Osteocyte (in vitro differentiated cells): ENCODE measurements at regions not wholly inside any gene's neighbourhood (a gene's known extent, or its start where the extent isn't known, plus 50 kb on each side); places are given as distances from the start of the nearest gene placed in this dataset.

Experiments used
- DNase-seq: peaks from one replicate; pipeline ENCODE4 v3.0.0; 2021; ENCODE audit warnings: mixed read lengths; ENCODE audit not compliant: unreplicated experiment; ENCODE audit errors: extremely low spot score
- H3K27ac Mint-ChIP-seq: one replicate; pipeline ENCODE4 v1.8.0; 2021; ENCODE audit warnings: mild to moderate bottlenecking, mixed read lengths; ENCODE audit not compliant: unreplicated experiment
- H3K27me3 Mint-ChIP-seq: one replicate; pipeline ENCODE4 v1.8.0; 2021; ENCODE audit warnings: mixed read lengths; ENCODE audit not compliant: unreplicated experiment
- H3K36me3 Mint-ChIP-seq: one replicate; pipeline ENCODE4 v1.8.0; 2021; ENCODE audit warnings: mixed read lengths; ENCODE audit not compliant: unreplicated experiment
- H3K4me1 Mint-ChIP-seq: one replicate; pipeline ENCODE4 v1.8.0; 2021; ENCODE audit warnings: mixed read lengths; ENCODE audit not compliant: unreplicated experiment
- H3K4me3 Mint-ChIP-seq: one replicate; pipeline ENCODE4 v1.8.0; 2021; ENCODE audit warnings: mild to moderate bottlenecking, moderate library complexity, mixed read lengths; ENCODE audit not compliant: unreplicated experiment
- H3K9me3 Mint-ChIP-seq: one replicate; pipeline ENCODE4 v1.8.0; 2021; ENCODE audit warnings: mixed read lengths; ENCODE audit not compliant: unreplicated experiment
- CTCF ChIP-seq: fragments of 200-600 bp; sonication (generic); IDR thresholded peaks from 2 replicates; pipeline ENCODE4 v1.5.0; 2021; ENCODE audit warnings: antibody characterized with exemption, mild to moderate bottlenecking, moderate library complexity

- Mint-ChIP-seq H3K4me1 (no peaks in the 10 kb centered on the region), H3K9me3 (no peaks in the 10 kb centered on the region), H3K36me3 (no peaks in the 10 kb centered on the region), H3K27me3 (peaks cover 3% of the 10 kb centered on the region), H3K27ac (no peak overlapping the region), H3K4me3 (no peak overlapping the region)
- DNase-seq, result peak; percentile 38
- TF ChIP-seq CTCF, result no peak
Observed at GRCh38 chr6:166767230-166767629, 140.2 kb upstream of the RPS6KA2 start.

GRCh38 chr6:166766769-166767168 lies 139.7 kb upstream of the RPS6KA2 start:
- TF ChIP-seq CTCF, result no peak
- H3K27ac Mint-ChIP-seq, result no peak overlapping the region
- no peaks in the 10 kb centered on the region for H3K9me3 Mint-ChIP-seq
- H3K4me1 Mint-ChIP-seq, result no peaks in the 10 kb centered on the region
- no peak overlapping the region for H3K4me3 Mint-ChIP-seq
- H3K36me3 Mint-ChIP-seq, result no peaks in the 10 kb centered on the region
- H3K27me3 Mint-ChIP-seq, result peaks cover 3% of the 10 kb centered on the region
- peak; percentile 77 for DNase-seq

GRCh38 chr6:166765234-166765541 lies 138.1 kb upstream of the RPS6KA2 start:
- Mint-ChIP-seq H3K27me3 (no peaks in the 10 kb centered on the region), H3K36me3 (no peaks in the 10 kb centered on the region), H3K4me3 (no peak overlapping the region), H3K9me3 (no peaks in the 10 kb centered on the region), H3K4me1 (no peaks in the 10 kb centered on the region), H3K27ac (no peak overlapping the region)
- TF ChIP-seq CTCF, result no peak
- DNase-seq, result no peak

GRCh38 chr6:166764473-166765233 lies 137.6 kb upstream of the RPS6KA2 start:
- H3K4me3 Mint-ChIP-seq, result no peak overlapping the region
- TF ChIP-seq CTCF, result no peak
- no peaks in the 10 kb centered on the region for H3K4me1 Mint-ChIP-seq
- DNase-seq, result peak; percentile 80
- H3K9me3 Mint-ChIP-seq, result no peaks in the 10 kb centered on the region
- peaks cover 4% of the 10 kb centered on the region for H3K27me3 Mint-ChIP-seq
- H3K36me3 Mint-ChIP-seq, result no peaks in the 10 kb centered on the region
- H3K27ac Mint-ChIP-seq, result no peak overlapping the region

- DNase-seq, result peak; percentile 67
- no peaks in the 10 kb centered on the region for H3K9me3 Mint-ChIP-seq
- H3K27ac Mint-ChIP-seq, result no peak overlapping the region
- TF ChIP-seq CTCF, result no peak
- H3K36me3 Mint-ChIP-seq, result no peaks in the 10 kb centered on the region
- H3K27me3 Mint-ChIP-seq, result peaks cover 9% of the 10 kb centered on the region
- no peaks in the 10 kb centered on the region for H3K4me1 Mint-ChIP-seq
- H3K4me3 Mint-ChIP-seq, result no peak overlapping the region
Observed at GRCh38 chr6:166763606-166764472, 136.8 kb upstream of the RPS6KA2 start.
